ENCODE measurements at regions not wholly inside any gene's neighbourhood (a gene's known extent, or its start where the extent isn't known, plus 50 kb on each side); places are given as distances from the start of the nearest gene placed in this dataset. TPM values are rescaled to one million over a fixed set of nuclear protein-coding genes. Genes with fewer than 3 reads are reported as not detected.

DNA sequence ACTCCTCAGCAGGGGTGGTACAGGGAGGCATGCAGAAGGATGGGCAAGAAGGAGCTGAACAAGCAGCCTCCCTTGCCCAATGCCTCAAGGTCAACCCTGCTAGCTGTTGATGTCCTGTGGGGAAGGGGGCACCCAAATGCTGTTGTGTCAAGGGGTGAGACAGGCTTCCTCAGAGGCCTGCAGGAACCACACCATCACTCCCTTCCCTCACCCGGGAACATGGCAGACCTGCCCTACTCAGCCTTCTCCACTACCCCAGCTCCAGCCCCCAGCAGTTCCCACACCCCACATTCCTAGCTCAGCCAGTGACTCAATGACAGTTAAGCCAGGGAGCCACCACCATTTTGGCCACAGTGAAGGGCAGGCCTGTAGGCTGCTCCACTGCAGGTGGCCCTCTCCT is 53.9 kb upstream of the RMP24 start:
- DNase-seq (ENCODE audit: low read depth, low spot score), result no peak
- Histone ChIP-seq H3K27me3 (ENCODE audit: control insufficient read depth, insufficient read depth, low read length) (no peaks in the 10 kb centered on the region), H3K4me3 (ENCODE audit: low read depth, low read length) (no peak overlapping the region), H3K27ac (ENCODE audit: low read depth, low read length) (no peak overlapping the region), H3K9me3 (ENCODE audit: control insufficient read depth, insufficient read depth, low read length) (no peaks in the 10 kb centered on the region)
- TF ChIP-seq, protein P1, sequence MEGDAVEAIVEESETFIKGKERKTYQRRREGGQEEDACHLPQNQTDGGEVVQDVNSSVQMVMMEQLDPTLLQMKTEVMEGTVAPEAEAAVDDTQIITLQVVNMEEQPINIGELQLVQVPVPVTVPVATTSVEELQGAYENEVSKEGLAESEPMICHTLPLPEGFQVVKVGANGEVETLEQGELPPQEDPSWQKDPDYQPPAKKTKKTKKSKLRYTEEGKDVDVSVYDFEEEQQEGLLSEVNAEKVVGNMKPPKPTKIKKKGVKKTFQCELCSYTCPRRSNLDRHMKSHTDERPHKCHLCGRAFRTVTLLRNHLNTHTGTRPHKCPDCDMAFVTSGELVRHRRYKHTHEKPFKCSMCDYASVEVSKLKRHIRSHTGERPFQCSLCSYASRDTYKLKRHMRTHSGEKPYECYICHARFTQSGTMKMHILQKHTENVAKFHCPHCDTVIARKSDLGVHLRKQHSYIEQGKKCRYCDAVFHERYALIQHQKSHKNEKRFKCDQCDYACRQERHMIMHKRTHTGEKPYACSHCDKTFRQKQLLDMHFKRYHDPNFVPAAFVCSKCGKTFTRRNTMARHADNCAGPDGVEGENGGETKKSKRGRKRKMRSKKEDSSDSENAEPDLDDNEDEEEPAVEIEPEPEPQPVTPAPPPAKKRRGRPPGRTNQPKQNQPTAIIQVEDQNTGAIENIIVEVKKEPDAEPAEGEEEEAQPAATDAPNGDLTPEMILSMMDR (IDR thresholded peaks at IDR 0.05; ENCODE audit: low read depth, low read length), result no peak
- ChIA-PET CTCF (no interaction called here), POLR2A (no interaction called here)

- Histone ChIP-seq H3K27ac (ENCODE audit: low read depth, low read length) (no peak overlapping the region), H3K27me3 (ENCODE audit: control insufficient read depth, insufficient read depth, low read length) (peaks cover 2% of the 10 kb centered on the region), H3K9me3 (ENCODE audit: control insufficient read depth, insufficient read depth, low read length) (no peaks in the 10 kb centered on the region), H3K4me3 (ENCODE audit: low read depth, low read length) (no peak overlapping the region)
- TF ChIP-seq, protein P1 (IDR thresholded peaks at IDR 0.05; ENCODE audit: low read depth, low read length), result no peak
- ChIA-PET CTCF (no interaction called here), POLR2A (no interaction called here)
- DNase-seq (ENCODE audit: low read depth, low spot score), result no peak
These were observed 53.3 kb upstream of the RMP24 start for GRCh38 chr18:35919179-35919578.

- no peak overlapping the region for H3K4me3 ChIP-seq (ENCODE audit: low read depth, low read length)
- TF ChIP-seq, protein P1 (IDR thresholded peaks at IDR 0.05; ENCODE audit: low read depth, low read length), result no peak
- peaks cover 4% of the 10 kb centered on the region for H3K27me3 ChIP-seq (ENCODE audit: control insufficient read depth, insufficient read depth, low read length)
- H3K9me3 ChIP-seq (ENCODE audit: control insufficient read depth, insufficient read depth, low read length), result no peaks in the 10 kb centered on the region
- DNase-seq (ENCODE audit: low read depth, low spot score), result no peak
- ChIA-PET CTCF (no interaction called here), POLR2A (no interaction called here)
- no peak overlapping the region for H3K27ac ChIP-seq (ENCODE audit: low read depth, low read length)
These were observed 51.9 kb upstream of the RMP24 start for GRCh38 chr18:35920623-35921022.

Small RNA genes lying in the stretch of these regions (small RNA-seq; reads per million reads assigned to genes)
- not detected for gene MIR187 (ENCODE audit: insufficient read length, low read depth)
